Tibial nerve (tissue), 4 donors: ENCODE measurements at regions not wholly inside any gene's neighbourhood (a gene's known extent, or its start where the extent isn't known, plus 50 kb on each side); places are given as distances from the start of the nearest gene placed in this dataset.

Experiments
- DNase-seq, 2 donors: peaks; one replicate each; pipeline ENCODE4 v3.0.0-alpha.2; 2019; ENCODE audit warnings: low spot score in 2 of 2
- H3K27ac ChIP-seq, 4 donors: fragments of 200-600 bp; sonication (generic) in 3 of 4; one replicate each; pipeline ENCODE4 v1.5.1; 2017 to 2019; ENCODE audit warnings: mild to moderate bottlenecking in 1 of 4
- H3K27me3 ChIP-seq, 2 donors: fragments of 200-600 bp; sonication (generic) in 1 of 2; one replicate each; pipeline versions ENCODE4 v1.5.1 to v1.6.0; 2017 to 2019
- H3K36me3 ChIP-seq, 3 donors: fragments of 200-600 bp; sonication (generic); one replicate each; pipeline ENCODE4 v1.5.1; 2018 to 2019
- H3K4me1 ChIP-seq, 4 donors: fragments of 200-600 bp; sonication (generic) in 3 of 4; one replicate each; pipeline ENCODE4 v1.5.1; 2017 to 2019
- H3K4me3 ChIP-seq, 4 donors: fragments of 200-600 bp; sonication (generic) in 3 of 4; one replicate each; pipeline ENCODE4 v1.5.1; 2017 to 2019; ENCODE audit warnings: mild to moderate bottlenecking in 1 of 4, moderate library complexity in 1 of 4
- H3K9me3 ChIP-seq, 4 donors: fragments of 200-600 bp; sonication (generic) in 3 of 4; one replicate each; pipeline ENCODE4 v1.5.1; 2017 to 2019
- CTCF ChIP-seq, 5 experiments: fragments of 200-600 bp in 3 of 5; fragments of 450-650 bp in 2 of 5; sonication (generic) in 3 of 5; IDR thresholded peaks; one replicate each; pipeline ENCODE4 v1.5.1; 2016 to 2019; ENCODE audit warnings: antibody characterized with exemption in 5 of 5, mild to moderate bottlenecking in 3 of 5, moderate library complexity in 2 of 5
- EP300 ChIP-seq, 2 donors: sonication (generic); formaldehyde crosslinking; IDR thresholded peaks; one replicate each; pipeline ENCODE4 v1.6.1; 2017; ENCODE audit warnings: antibody characterized with exemption in 2 of 2, mild to moderate bottlenecking in 1 of 2
- POLR2A ChIP-seq, 2 donors: fragments of 450-650 bp; IDR thresholded peaks; one replicate each; pipeline ENCODE4 v1.6.1; 2017; ENCODE audit warnings: antibody characterized with exemption in 2 of 2, mild to moderate bottlenecking in 2 of 2, moderate library complexity in 2 of 2
- WGBS, 2 donors: methylation state at CpG; one replicate each; pipeline ENCODE4 v1.1.5; 2018; 5-methylcytosine and 5-hydroxymethylcytosine counted together

- Histone ChIP-seq H3K36me3 (no peaks in the 10 kb centered on the region), H3K27ac (no peak overlapping the region), H3K9me3 (no peaks in the 10 kb centered on the region), H3K4me3 (no peak overlapping the region), H3K27me3 (no peaks in the 10 kb centered on the region), H3K4me1 (peaks cover 0 to 5% (median 0%) of the 10 kb centered on the region in 4 donors)
- DNase-seq = no peak
- TF ChIP-seq EP300 (IDR thresholded peaks at IDR 0.05) = no peak
- no peak for TF ChIP-seq POLR2A (IDR thresholded peaks at IDR 0.05)
- TF ChIP-seq CTCF (IDR thresholded peaks at IDR 0.05) = no peak
- WGBS, 2 donors = 74 to 83% methylated on average over 2 of the region's 2 CpGs
Observed at GRCh38 chr16:59058250-59058649, 324.1 kb upstream of the GOT2 start.

- TF ChIP-seq EP300 (IDR thresholded peaks at IDR 0.05) (no peak), CTCF (IDR thresholded peaks at IDR 0.05) (no peak), POLR2A (IDR thresholded peaks at IDR 0.05) (no peak)
- WGBS, 2 donors = 40% methylated on average over 3 of the region's 3 CpGs
- Histone ChIP-seq H3K36me3 (no peaks in the 10 kb centered on the region), H3K4me1 (no peaks in the 10 kb centered on the region), H3K4me3 (no peak overlapping the region), H3K9me3 (no peaks in the 10 kb centered on the region), H3K27me3 (no peaks in the 10 kb centered on the region), H3K27ac (no peak overlapping the region)
- no peak for DNase-seq
Observed at GRCh38 chr16:59053911-59054310, 319.8 kb upstream of the GOT2 start.

GRCh38 chr16:59052231-59052630, 318.1 kb upstream of the GOT2 start:
- no peak for TF ChIP-seq CTCF (IDR thresholded peaks at IDR 0.05)
- no peak for TF ChIP-seq EP300 (IDR thresholded peaks at IDR 0.05)
- no peak for TF ChIP-seq POLR2A (IDR thresholded peaks at IDR 0.05)
- DNase-seq = no peak
- H3K27me3 ChIP-seq = no peaks in the 10 kb centered on the region
- no peaks in the 10 kb centered on the region for H3K36me3 ChIP-seq
- H3K9me3 ChIP-seq = no peaks in the 10 kb centered on the region
- H3K4me1 ChIP-seq = no peaks in the 10 kb centered on the region
- WGBS, 2 donors = 81 to 83% methylated on average over 5 of the region's 5 CpGs
- H3K4me3 ChIP-seq = no peak overlapping the region
- H3K27ac ChIP-seq = no peak overlapping the region

- Histone ChIP-seq H3K4me1 (no peaks in the 10 kb centered on the region), H3K27ac (no peak overlapping the region), H3K27me3 (no peaks in the 10 kb centered on the region), H3K9me3 (no peaks in the 10 kb centered on the region), H3K36me3 (no peaks in the 10 kb centered on the region), H3K4me3 (no peak overlapping the region)
- no peak for DNase-seq
- WGBS, 2 donors = 22 to 23% methylated on average over 3 of the region's 3 CpGs
- TF ChIP-seq CTCF (IDR thresholded peaks at IDR 0.05) (no peak), EP300 (IDR thresholded peaks at IDR 0.05) (no peak), POLR2A (IDR thresholded peaks at IDR 0.05) (no peak)
Observed at GRCh38 chr16:59048876-59049275, 314.8 kb upstream of the GOT2 start.

DNA sequence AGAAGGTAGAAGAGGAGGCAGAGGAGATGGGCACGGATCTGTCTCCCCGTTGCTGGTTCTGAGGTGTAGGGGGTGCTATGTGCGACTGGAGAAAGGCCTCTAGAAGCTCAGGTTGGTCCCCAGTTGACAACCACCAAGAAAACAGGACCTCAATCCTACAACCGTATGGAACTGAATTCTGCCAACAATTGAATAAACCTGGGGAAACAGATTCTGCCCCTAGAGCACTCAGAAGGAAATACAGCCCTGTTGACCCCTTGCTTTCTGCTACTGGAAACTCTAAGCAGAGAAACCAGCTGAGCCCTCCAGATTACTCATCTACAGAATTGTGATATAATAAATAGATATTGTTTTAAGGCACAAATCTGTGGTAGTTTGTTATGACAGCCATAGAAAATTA, 313.0 kb upstream of the GOT2 start:
- H3K27me3 ChIP-seq = no peaks in the 10 kb centered on the region
- H3K36me3 ChIP-seq = no peaks in the 10 kb centered on the region
- TF ChIP-seq EP300 (IDR thresholded peaks at IDR 0.05) (no peak), CTCF (IDR thresholded peaks at IDR 0.05) (no peak), POLR2A (IDR thresholded peaks at IDR 0.05) (no peak)
- no peak overlapping the region for H3K27ac ChIP-seq
- H3K4me1 ChIP-seq = no peaks in the 10 kb centered on the region
- DNase-seq = no peak
- no peak overlapping the region for H3K4me3 ChIP-seq
- H3K9me3 ChIP-seq = no peaks in the 10 kb centered on the region
- WGBS, 2 donors = 71 to 82% methylated on average over 4 of the region's 4 CpGs
